ENCODE measurements at regions not wholly inside any gene's neighbourhood (a gene's known extent, or its start where the extent isn't known, plus 50 kb on each side); places are given as distances from the start of the nearest gene placed in this dataset.

DNA sequence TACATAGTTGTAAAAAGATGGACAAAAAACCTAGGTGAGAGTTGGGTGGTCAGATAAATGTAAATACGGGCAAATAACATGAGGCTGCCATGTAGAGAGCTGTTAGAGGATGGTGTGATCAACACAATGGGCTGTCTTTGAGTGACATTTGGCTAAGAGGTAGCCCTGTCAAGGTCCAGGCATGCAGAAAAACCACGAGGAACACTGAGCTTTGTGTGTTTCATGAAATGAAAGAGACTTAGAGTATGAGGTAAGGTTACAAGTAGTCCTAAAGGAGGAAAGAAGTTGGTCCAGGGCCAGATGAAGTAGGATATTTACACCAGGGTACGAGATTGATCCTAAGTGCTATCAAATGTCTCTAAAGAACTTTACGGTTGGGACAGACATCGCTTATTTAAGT, 160.9 kb downstream of the RDH14 start:
- TF ChIP-seq, protein P1, sequence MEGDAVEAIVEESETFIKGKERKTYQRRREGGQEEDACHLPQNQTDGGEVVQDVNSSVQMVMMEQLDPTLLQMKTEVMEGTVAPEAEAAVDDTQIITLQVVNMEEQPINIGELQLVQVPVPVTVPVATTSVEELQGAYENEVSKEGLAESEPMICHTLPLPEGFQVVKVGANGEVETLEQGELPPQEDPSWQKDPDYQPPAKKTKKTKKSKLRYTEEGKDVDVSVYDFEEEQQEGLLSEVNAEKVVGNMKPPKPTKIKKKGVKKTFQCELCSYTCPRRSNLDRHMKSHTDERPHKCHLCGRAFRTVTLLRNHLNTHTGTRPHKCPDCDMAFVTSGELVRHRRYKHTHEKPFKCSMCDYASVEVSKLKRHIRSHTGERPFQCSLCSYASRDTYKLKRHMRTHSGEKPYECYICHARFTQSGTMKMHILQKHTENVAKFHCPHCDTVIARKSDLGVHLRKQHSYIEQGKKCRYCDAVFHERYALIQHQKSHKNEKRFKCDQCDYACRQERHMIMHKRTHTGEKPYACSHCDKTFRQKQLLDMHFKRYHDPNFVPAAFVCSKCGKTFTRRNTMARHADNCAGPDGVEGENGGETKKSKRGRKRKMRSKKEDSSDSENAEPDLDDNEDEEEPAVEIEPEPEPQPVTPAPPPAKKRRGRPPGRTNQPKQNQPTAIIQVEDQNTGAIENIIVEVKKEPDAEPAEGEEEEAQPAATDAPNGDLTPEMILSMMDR (IDR thresholded peaks at IDR 0.05), result no peak
- TF ChIP-seq ZFX (IDR thresholded peaks at IDR 0.05; ENCODE audit: borderline replicate concordance), result no peak
